Epithelial cell of esophagus (primary cell): ENCODE measurements at regions not wholly inside any gene's neighbourhood (a gene's known extent, or its start where the extent isn't known, plus 50 kb on each side); places are given as distances from the start of the nearest gene placed in this dataset.

Experiments
- DNase-seq: peaks from one replicate; pipeline ENCODE4 v3.0.0; 2010; ENCODE audit warnings: low read depth
- H3K4me3 ChIP-seq: 2 replicates; pipeline ENCODE4 v1.5.1; 2011; ENCODE audit warnings: mild to moderate bottlenecking, low read length, control low read depth
- TF ChIP-seq, protein P1 (sequence below): IDR thresholded peaks from 2 replicates; pipeline ENCODE4 v1.5.1; 2011; ENCODE audit warnings: low read depth, mild to moderate bottlenecking, low read length, control low read depth, inconsistent platforms; ENCODE audit not compliant: insufficient read depth; ENCODE audit errors: missing control alignments

DNA sequence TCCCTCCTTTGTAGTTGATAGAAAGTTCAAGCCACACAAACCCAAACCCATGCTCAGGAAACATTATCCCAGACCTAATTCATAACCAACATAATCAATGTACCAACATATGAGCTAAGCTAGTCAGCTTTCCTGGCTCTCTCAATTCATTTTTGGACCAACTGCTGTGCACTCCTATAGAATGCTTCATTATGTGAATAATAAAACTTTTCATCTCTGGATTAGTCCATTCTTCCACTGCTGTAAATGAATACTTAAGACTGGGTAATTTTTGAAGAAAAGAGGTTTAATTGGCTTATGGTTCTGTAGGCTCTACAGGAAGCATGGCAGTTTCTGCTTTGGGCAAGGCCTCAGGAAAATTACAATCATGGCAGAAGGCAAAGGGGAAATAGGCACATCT, 651.9 kb downstream of the RERGL start:
- TF ChIP-seq, protein P1, sequence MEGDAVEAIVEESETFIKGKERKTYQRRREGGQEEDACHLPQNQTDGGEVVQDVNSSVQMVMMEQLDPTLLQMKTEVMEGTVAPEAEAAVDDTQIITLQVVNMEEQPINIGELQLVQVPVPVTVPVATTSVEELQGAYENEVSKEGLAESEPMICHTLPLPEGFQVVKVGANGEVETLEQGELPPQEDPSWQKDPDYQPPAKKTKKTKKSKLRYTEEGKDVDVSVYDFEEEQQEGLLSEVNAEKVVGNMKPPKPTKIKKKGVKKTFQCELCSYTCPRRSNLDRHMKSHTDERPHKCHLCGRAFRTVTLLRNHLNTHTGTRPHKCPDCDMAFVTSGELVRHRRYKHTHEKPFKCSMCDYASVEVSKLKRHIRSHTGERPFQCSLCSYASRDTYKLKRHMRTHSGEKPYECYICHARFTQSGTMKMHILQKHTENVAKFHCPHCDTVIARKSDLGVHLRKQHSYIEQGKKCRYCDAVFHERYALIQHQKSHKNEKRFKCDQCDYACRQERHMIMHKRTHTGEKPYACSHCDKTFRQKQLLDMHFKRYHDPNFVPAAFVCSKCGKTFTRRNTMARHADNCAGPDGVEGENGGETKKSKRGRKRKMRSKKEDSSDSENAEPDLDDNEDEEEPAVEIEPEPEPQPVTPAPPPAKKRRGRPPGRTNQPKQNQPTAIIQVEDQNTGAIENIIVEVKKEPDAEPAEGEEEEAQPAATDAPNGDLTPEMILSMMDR = no peak
- no peak for DNase-seq
- no peak overlapping the region for H3K4me3 ChIP-seq

DNA sequence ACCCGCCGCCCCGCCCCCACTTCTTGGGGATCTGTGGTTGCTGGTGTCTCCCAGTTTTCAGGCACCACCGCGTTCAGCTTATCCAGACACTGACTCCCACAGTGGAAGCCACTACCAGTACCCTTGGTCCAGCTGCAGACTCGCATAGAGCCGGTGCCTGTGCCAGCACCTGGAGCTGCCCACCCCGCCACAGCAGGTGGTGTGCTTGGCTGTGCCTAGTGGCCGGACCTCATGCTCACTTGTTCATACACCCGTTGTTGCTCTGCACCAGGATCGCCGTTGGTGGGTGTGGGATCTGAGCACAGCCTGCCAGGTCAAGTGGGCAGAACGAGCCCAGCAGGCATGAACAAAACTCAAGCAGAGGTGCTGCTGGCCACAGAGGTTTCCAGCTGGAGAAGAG, 673.2 kb downstream of the RERGL start:
- no peak overlapping the region for H3K4me3 ChIP-seq
- DNase-seq = no peak
- TF ChIP-seq, protein P1 = no peak

DNA sequence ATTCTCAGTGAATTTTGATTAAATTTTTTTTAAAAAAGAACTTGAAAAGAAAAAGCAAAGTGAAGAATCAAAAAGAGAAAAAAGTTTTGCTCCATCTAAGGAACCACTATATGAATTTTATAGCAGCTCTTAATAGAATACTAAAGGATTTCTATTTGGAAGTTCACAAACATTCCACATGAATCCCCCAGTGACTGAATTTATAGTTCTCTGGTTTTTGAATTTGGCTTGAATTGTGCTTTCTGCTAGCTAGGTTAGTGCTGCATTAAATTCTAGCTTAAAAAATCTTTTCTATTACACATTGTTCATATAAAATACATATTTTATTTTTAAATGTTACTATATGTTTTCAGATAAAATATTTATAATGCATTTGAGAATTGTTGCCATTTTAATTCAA, 675.4 kb downstream of the RERGL start:
- DNase-seq = no peak
- H3K4me3 ChIP-seq = no peak overlapping the region
- TF ChIP-seq, protein P1 = no peak

DNA sequence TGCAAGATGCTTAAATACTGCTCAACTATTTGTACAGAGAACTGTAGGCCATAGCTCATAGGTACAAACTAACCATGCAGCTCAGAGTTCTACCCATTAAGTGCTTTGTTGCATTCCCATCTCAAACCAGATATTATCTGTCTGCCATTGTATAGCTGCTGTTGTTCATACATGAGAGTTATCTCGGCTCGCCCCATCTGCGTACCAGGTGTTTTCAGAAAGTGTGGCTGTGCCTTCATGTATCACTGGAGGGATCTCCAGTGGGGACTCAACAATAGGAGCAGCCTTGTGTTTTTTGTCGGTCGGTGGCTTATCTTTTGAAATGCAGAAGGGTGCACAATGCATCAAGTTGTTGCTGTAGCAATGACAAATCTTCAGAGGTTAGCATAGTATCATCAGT, 678.3 kb downstream of the RERGL start:
- TF ChIP-seq, protein P1 = no peak
- no peak for DNase-seq
- no peak overlapping the region for H3K4me3 ChIP-seq

DNA sequence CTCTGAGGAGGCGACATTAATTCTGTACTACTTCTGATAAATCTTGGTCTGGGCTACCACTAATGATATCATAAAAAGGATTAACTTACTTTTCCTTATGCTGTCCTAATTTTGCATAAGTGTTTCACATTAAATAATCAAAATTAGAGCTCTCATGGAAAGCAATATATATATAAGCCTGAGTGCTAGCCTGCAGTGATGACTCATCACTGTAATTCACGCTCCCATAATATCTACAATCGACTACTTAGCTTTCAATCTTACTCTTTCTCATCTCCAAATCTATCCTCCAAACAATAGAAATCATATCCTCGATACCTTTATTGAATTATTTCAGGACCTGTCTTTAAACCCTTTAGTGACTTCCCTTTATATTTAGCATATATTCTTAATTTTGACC, 701.3 kb downstream of the RERGL start:
- TF ChIP-seq, protein P1 = no peak

DNA sequence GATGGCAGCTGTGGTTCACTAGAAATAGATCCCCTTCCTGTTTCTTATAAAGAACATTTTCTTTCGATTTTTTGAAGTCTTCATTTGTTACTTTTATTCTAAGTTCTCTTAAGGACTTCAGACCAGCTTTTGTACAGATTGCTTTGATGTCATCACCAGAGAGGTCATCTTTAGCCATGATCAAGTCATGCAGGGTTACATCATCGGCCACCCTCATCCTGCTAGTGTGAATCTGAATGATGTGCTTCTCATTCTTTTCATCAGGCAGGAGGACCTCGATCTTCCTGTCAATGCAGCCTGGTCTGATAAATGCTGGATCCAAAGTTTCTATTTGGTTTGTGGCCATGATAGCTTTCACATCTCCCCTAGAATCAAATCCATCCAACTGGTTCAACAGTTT, 706.7 kb downstream of the RERGL start:
- H3K4me3 ChIP-seq = no peak overlapping the region
- DNase-seq = no peak
- TF ChIP-seq, protein P1 = no peak

More for the DNA sequence above, 701.3 kb downstream of the RERGL start:
- no peak overlapping the region for H3K4me3 ChIP-seq
- no peak for DNase-seq

DNA sequence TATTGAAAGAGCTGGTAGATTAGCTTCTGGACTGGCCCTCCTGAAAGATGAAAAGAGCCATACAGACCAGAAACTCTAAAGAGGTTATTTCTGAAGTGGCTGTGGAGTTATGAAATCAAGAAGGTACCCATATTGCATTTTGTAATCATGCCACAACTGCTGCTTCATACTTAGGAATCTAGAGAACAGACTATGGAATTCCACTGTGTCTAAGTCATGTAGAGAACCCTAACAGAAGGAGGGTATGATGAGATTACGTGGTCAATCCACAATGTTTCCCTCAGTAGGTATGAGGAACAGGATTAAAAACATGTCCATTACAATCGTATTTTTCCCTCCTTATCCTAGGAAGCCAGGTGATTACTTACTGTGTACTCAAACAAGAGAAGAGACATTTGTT, 708.8 kb downstream of the RERGL start:
- TF ChIP-seq, protein P1 = no peak
- H3K4me3 ChIP-seq = no peak overlapping the region
- DNase-seq = peak; percentile 36
